HUES48 (cell line): ENCODE measurements at regions not wholly inside any gene's neighbourhood (a gene's known extent, or its start where the extent isn't known, plus 50 kb on each side); places are given as distances from the start of the nearest gene placed in this dataset.
"Not testable (repeated sequence)": the region's sequence is repeated elsewhere in the genome, so short reads cannot be mapped to it uniquely, and the experiment has no call there.

Source experiments
- H3K27ac ChIP-seq: one replicate; pipeline ENCODE4 v1.7.0; 2013; ENCODE audit warnings: low read depth, low read length, inconsistent platforms
- H3K27me3 ChIP-seq: 2 replicates; pipeline ENCODE4 v1.6.1; 2013; ENCODE audit warnings: mild to moderate bottlenecking, low read length; ENCODE audit not compliant: control insufficient read depth, insufficient read depth
- H3K36me3 ChIP-seq: 2 replicates; pipeline ENCODE4 v1.6.1; 2013; ENCODE audit warnings: low read length; ENCODE audit not compliant: control insufficient read depth, insufficient read depth
- H3K4me1 ChIP-seq: 2 replicates; pipeline ENCODE4 v1.6.1; 2013; ENCODE audit warnings: mild to moderate bottlenecking, low read length; ENCODE audit not compliant: control insufficient read depth, insufficient read depth
- H3K4me3 ChIP-seq: 2 replicates; pipeline ENCODE4 v1.5.1; 2013; ENCODE audit warnings: mild to moderate bottlenecking, low read depth, low read length
- H3K9ac ChIP-seq: 2 replicates; pipeline ENCODE4 v1.6.1; 2013; ENCODE audit warnings: mild to moderate bottlenecking, low read depth, low read length, moderate library complexity
- H3K9me3 ChIP-seq: 2 replicates; pipeline ENCODE4 v1.6.1; 2013; ENCODE audit warnings: low read length; ENCODE audit not compliant: control insufficient read depth, insufficient read depth

- Histone ChIP-seq H3K27ac (no peak overlapping the region), H3K36me3 (no peaks in the 10 kb centered on the region), H3K27me3 (no peaks in the 10 kb centered on the region), H3K9me3 (no peaks in the 10 kb centered on the region), H3K4me1 (no peaks in the 10 kb centered on the region), H3K9ac (no peak overlapping the region), H3K4me3 (no peak overlapping the region)
Observed at GRCh38 chr5:153361735-153362409, 128.6 kb upstream of the GRIA1 start.

GRCh38 chr5:153365547-153365946, 124.9 kb upstream of the GRIA1 start:
- H3K36me3 ChIP-seq: no peaks in the 10 kb centered on the region
- H3K9ac ChIP-seq: no peak overlapping the region
- no peaks in the 10 kb centered on the region for H3K9me3 ChIP-seq
- H3K4me1 ChIP-seq: no peaks in the 10 kb centered on the region
- no peaks in the 10 kb centered on the region for H3K27me3 ChIP-seq
- H3K27ac ChIP-seq: no peak overlapping the region
- no peak overlapping the region for H3K4me3 ChIP-seq

GRCh38 chr5:153367466-153367865, 123.0 kb upstream of the GRIA1 start:
- H3K9me3 ChIP-seq: no peaks in the 10 kb centered on the region
- H3K27me3 ChIP-seq: no peaks in the 10 kb centered on the region
- H3K4me3 ChIP-seq: no peak overlapping the region
- no peaks in the 10 kb centered on the region for H3K4me1 ChIP-seq
- H3K36me3 ChIP-seq: no peaks in the 10 kb centered on the region
- H3K27ac ChIP-seq: no peak overlapping the region
- H3K9ac ChIP-seq: no peak overlapping the region

- H3K27ac ChIP-seq: no peak overlapping the region
- no peaks in the 10 kb centered on the region for H3K27me3 ChIP-seq
- H3K4me3 ChIP-seq: no peak overlapping the region
- no peaks in the 10 kb centered on the region for H3K9me3 ChIP-seq
- no peaks in the 10 kb centered on the region for H3K36me3 ChIP-seq
- H3K9ac ChIP-seq: no peak overlapping the region
- no peaks in the 10 kb centered on the region for H3K4me1 ChIP-seq
Observed at GRCh38 chr5:153372425-153373129, 117.9 kb upstream of the GRIA1 start.

- Histone ChIP-seq H3K27ac (no peak overlapping the region), H3K27me3 (no peaks in the 10 kb centered on the region), H3K4me3 (no peak overlapping the region), H3K4me1 (no peaks in the 10 kb centered on the region), H3K9me3 (no peaks in the 10 kb centered on the region), H3K36me3 (no peaks in the 10 kb centered on the region), H3K9ac (no peak overlapping the region)
Observed at GRCh38 chr5:153373130-153373498, 117.4 kb upstream of the GRIA1 start.

GRCh38 chr5:153381630-153382029, 108.8 kb upstream of the GRIA1 start:
- H3K27me3 ChIP-seq, H3K4me3 ChIP-seq, H3K36me3 ChIP-seq, H3K4me1 ChIP-seq, H3K27ac ChIP-seq, H3K9ac ChIP-seq: not testable (repeated sequence)
- peaks cover 19% of the 10 kb centered on the region for H3K9me3 ChIP-seq

- H3K27me3 ChIP-seq: no peaks in the 10 kb centered on the region
- no peaks in the 10 kb centered on the region for H3K4me1 ChIP-seq
- no peaks in the 10 kb centered on the region for H3K9me3 ChIP-seq
- H3K4me3 ChIP-seq: no peak overlapping the region
- H3K9ac ChIP-seq: no peak overlapping the region
- no peaks in the 10 kb centered on the region for H3K36me3 ChIP-seq
- no peak overlapping the region for H3K27ac ChIP-seq
Observed at GRCh38 chr5:153390569-153390968, 99.9 kb upstream of the GRIA1 start.

- Histone ChIP-seq H3K9ac (no peak overlapping the region), H3K4me1 (no peaks in the 10 kb centered on the region), H3K36me3 (no peaks in the 10 kb centered on the region), H3K9me3 (no peaks in the 10 kb centered on the region), H3K27me3 (no peaks in the 10 kb centered on the region), H3K4me3 (no peak overlapping the region), H3K27ac (no peak overlapping the region)
Observed at GRCh38 chr5:153399595-153399994, 90.9 kb upstream of the GRIA1 start.

GRCh38 chr5:153400931-153401330, 89.5 kb upstream of the GRIA1 start:
- Histone ChIP-seq H3K4me1 (no peaks in the 10 kb centered on the region), H3K27me3 (no peaks in the 10 kb centered on the region), H3K4me3 (no peak overlapping the region), H3K36me3 (no peaks in the 10 kb centered on the region), H3K9me3 (no peaks in the 10 kb centered on the region), H3K27ac (no peak overlapping the region), H3K9ac (no peak overlapping the region)

GRCh38 chr5:153402550-153402949, 87.9 kb upstream of the GRIA1 start:
- Histone ChIP-seq H3K27ac (no peak overlapping the region), H3K27me3 (no peaks in the 10 kb centered on the region), H3K9me3 (no peaks in the 10 kb centered on the region), H3K9ac (no peak overlapping the region), H3K4me3 (no peak overlapping the region), H3K4me1 (peaks cover 2% of the 10 kb centered on the region; the same call in 1 of the 2 replicates), H3K36me3 (no peaks in the 10 kb centered on the region)

GRCh38 chr5:153403470-153403869, 87.0 kb upstream of the GRIA1 start:
- Histone ChIP-seq H3K4me3 (no peak overlapping the region), H3K9me3 (no peaks in the 10 kb centered on the region), H3K9ac (no peak overlapping the region), H3K27ac (no peak overlapping the region), H3K36me3 (no peaks in the 10 kb centered on the region), H3K27me3 (no peaks in the 10 kb centered on the region), H3K4me1 (peaks cover 6% of the 10 kb centered on the region; the same call in 1 of the 2 replicates)
